Transverse colon (tissue), 4 donors: ENCODE measurements at regions not wholly inside any gene's neighbourhood (a gene's known extent, or its start where the extent isn't known, plus 50 kb on each side); places are given as distances from the start of the nearest gene placed in this dataset.

ENCODE experiments used
- POLR2AphosphoS5 ChIP-seq, 3 donors: sonication (generic); formaldehyde crosslinking; IDR thresholded peaks; one replicate each; pipeline ENCODE4 v1.6.1; 2016; ENCODE audit warnings: antibody characterized with exemption in 3 of 3
- TF ChIP-seq, protein P1 (sequence below), 5 experiments: fragments of 200-600 bp in 3 of 5; fragments of 450-650 bp in 2 of 5; sonication (generic) in 3 of 5; IDR thresholded peaks; 1 replicate in 2 of 5; 2 replicates in 3 of 5; pipeline ENCODE4 v1.5.1; 2016 to 2017; ENCODE audit warnings: antibody characterized with exemption in 5 of 5, inconsistent platforms in 3 of 5, mild to moderate bottlenecking in 2 of 5, moderate library complexity in 1 of 5

DNA sequence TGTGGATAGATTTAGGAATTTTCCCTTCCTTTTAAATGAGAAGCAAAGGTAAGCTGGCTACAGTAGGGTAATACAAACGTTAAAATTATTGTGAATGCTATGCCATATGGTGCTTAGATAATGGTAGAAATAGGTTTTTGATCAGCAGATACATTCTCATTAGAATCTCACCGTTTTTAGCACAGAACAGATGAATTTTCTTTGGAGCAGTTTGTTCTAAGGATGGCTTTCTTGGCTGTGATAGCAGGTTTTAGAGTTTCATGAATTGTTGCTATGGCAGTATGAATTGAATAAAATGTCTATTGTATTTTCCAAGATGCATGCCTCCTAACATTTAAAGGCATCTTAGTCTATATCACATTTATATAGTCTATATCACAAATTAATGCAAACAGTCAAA is 1394.5 kb downstream of the EPHA7 start:
- TF ChIP-seq, protein P1, sequence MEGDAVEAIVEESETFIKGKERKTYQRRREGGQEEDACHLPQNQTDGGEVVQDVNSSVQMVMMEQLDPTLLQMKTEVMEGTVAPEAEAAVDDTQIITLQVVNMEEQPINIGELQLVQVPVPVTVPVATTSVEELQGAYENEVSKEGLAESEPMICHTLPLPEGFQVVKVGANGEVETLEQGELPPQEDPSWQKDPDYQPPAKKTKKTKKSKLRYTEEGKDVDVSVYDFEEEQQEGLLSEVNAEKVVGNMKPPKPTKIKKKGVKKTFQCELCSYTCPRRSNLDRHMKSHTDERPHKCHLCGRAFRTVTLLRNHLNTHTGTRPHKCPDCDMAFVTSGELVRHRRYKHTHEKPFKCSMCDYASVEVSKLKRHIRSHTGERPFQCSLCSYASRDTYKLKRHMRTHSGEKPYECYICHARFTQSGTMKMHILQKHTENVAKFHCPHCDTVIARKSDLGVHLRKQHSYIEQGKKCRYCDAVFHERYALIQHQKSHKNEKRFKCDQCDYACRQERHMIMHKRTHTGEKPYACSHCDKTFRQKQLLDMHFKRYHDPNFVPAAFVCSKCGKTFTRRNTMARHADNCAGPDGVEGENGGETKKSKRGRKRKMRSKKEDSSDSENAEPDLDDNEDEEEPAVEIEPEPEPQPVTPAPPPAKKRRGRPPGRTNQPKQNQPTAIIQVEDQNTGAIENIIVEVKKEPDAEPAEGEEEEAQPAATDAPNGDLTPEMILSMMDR (IDR thresholded peaks at IDR 0.05) = no peak
- TF ChIP-seq POLR2AphosphoS5 (IDR thresholded peaks at IDR 0.05) = no peak
